ENCODE measurements at regions not wholly inside any gene's neighbourhood (a gene's known extent, or its start where the extent isn't known, plus 50 kb on each side); places are given as distances from the start of the nearest gene placed in this dataset.

- Histone ChIP-seq H2AFZ (ENCODE audit: low read length) (no peak overlapping the region), H4K20me1 (ENCODE audit: insufficient read depth, low read length) (no peaks in the 10 kb centered on the region), H3K4me1 (ENCODE audit: low read length) (no peaks in the 10 kb centered on the region), H3K79me2 (ENCODE audit: low read length) (no peaks in the 10 kb centered on the region), H3K36me3 (replicated peaks; ENCODE audit: insufficient read depth, low read length) (no peaks in the 10 kb centered on the region), H3K9ac (ENCODE audit: low read length) (no peak overlapping the region), H3K9me3 (replicated peaks; ENCODE audit: insufficient read depth, low read length) (no peaks in the 10 kb centered on the region), H3K27ac (ENCODE audit: low read length) (no peak overlapping the region), H3K4me2 (ENCODE audit: low read depth, low read length) (no peak overlapping the region), H3F3A (ENCODE audit: insufficient read depth, low read length) (no peaks in the 10 kb centered on the region), H3K27me3 (replicated peaks; ENCODE audit: insufficient read depth, low read length) (peaks cover 8% of the 10 kb centered on the region), H3K4me3 (ENCODE audit: low read length) (no peak overlapping the region), H3K9me2 (replicated peaks; ENCODE audit: insufficient read depth, low read length) (no peaks in the 10 kb centered on the region)
- TF ChIP-seq EZH2 (optimal IDR thresholded peaks at IDR 0.05; ENCODE audit: low read depth, low read length), result no peak
- no peak for TF ChIP-seq CTCF (IDR thresholded peaks at IDR 0.05; ENCODE audit: low read length)
- no peak for DNase-seq
Measured at GRCh38 chr7:12475362-12476063, 71.8 kb upstream of the VWDE start.

- H3K4me1 ChIP-seq (ENCODE audit: low read length), result peaks cover 15% of the 10 kb centered on the region
- no peak overlapping the region for H3K27ac ChIP-seq (ENCODE audit: low read length)
- H3K9me3 ChIP-seq (replicated peaks; ENCODE audit: insufficient read depth, low read length), result no peaks in the 10 kb centered on the region
- DNase-seq, result no peak
- peaks cover 11% of the 10 kb centered on the region for H3K27me3 ChIP-seq (replicated peaks; ENCODE audit: insufficient read depth, low read length)
- no peak overlapping the region for H3K9ac ChIP-seq (ENCODE audit: low read length)
- peaks cover 8% of the 10 kb centered on the region; the same call in 1 of the 2 replicates for H3F3A ChIP-seq (ENCODE audit: insufficient read depth, low read length)
- no peak overlapping the region for H3K4me2 ChIP-seq (ENCODE audit: low read depth, low read length)
- TF ChIP-seq EZH2phosphoT487 (IDR thresholded peaks at IDR 0.05; ENCODE audit: low read length), result no peak
- no peaks in the 10 kb centered on the region for H3K9me2 ChIP-seq (replicated peaks; ENCODE audit: insufficient read depth, low read length)
- no peak overlapping the region for H3K4me3 ChIP-seq (ENCODE audit: low read length)
- no peaks in the 10 kb centered on the region for H4K20me1 ChIP-seq (ENCODE audit: insufficient read depth, low read length)
- no peaks in the 10 kb centered on the region for H3K36me3 ChIP-seq (replicated peaks; ENCODE audit: insufficient read depth, low read length)
- no peak overlapping the region for H2AFZ ChIP-seq (ENCODE audit: low read length)
- no peaks in the 10 kb centered on the region for H3K79me2 ChIP-seq (ENCODE audit: low read length)
Measured at GRCh38 chr7:12477620-12478019, 74.0 kb upstream of the VWDE start.

- Histone ChIP-seq H4K20me1 (ENCODE audit: insufficient read depth, low read length) (no peaks in the 10 kb centered on the region), H3K36me3 (replicated peaks; ENCODE audit: insufficient read depth, low read length) (no peaks in the 10 kb centered on the region), H3K9me2 (replicated peaks; ENCODE audit: insufficient read depth, low read length) (no peaks in the 10 kb centered on the region), H3K4me1 (ENCODE audit: low read length) (peaks cover 18% of the 10 kb centered on the region), H3K4me2 (ENCODE audit: low read depth, low read length) (peak overlapping the region; percentile 74), H3K27ac (ENCODE audit: low read length) (no peak overlapping the region; the same call in 1 of the 2 replicates), H2AFZ (ENCODE audit: low read length) (no peak overlapping the region), H3K4me3 (ENCODE audit: low read length) (peak overlapping the region; percentile 17; the same call in 1 of the 2 replicates), H3F3A (ENCODE audit: insufficient read depth, low read length) (peaks cover 8% of the 10 kb centered on the region; the same call in 1 of the 2 replicates), H3K79me2 (ENCODE audit: low read length) (no peaks in the 10 kb centered on the region), H3K9me3 (replicated peaks; ENCODE audit: insufficient read depth, low read length) (no peaks in the 10 kb centered on the region), H3K27me3 (replicated peaks; ENCODE audit: insufficient read depth, low read length) (peaks cover 19% of the 10 kb centered on the region), H3K9ac (ENCODE audit: low read length) (no peak overlapping the region)
- DNase-seq, result peak; percentile 81
- TF ChIP-seq CTCF (IDR thresholded peaks at IDR 0.05; ENCODE audit: low read length) (no peak), EZH2phosphoT487 (IDR thresholded peaks at IDR 0.05; ENCODE audit: low read length) (no peak; the same call in 1 of the 2 replicates), EZH2 (optimal IDR thresholded peaks at IDR 0.05; ENCODE audit: low read depth, low read length) (no peak)
Measured at GRCh38 chr7:12481722-12482121, 78.1 kb upstream of the VWDE start.

GRCh38 chr7:12485845-12486244 lies 82.2 kb upstream of the VWDE start:
- Histone ChIP-seq H3K4me2 (ENCODE audit: low read depth, low read length) (no peak overlapping the region), H2AFZ (ENCODE audit: low read length) (no peak overlapping the region), H3K27ac (ENCODE audit: low read length) (no peak overlapping the region), H3F3A (ENCODE audit: insufficient read depth, low read length) (peaks cover 8% of the 10 kb centered on the region; the same call in 1 of the 2 replicates), H3K4me3 (ENCODE audit: low read length) (no peak overlapping the region), H3K9ac (ENCODE audit: low read length) (no peak overlapping the region), H3K36me3 (replicated peaks; ENCODE audit: insufficient read depth, low read length) (no peaks in the 10 kb centered on the region), H4K20me1 (ENCODE audit: insufficient read depth, low read length) (no peaks in the 10 kb centered on the region), H3K4me1 (ENCODE audit: low read length) (peaks cover 18% of the 10 kb centered on the region), H3K79me2 (ENCODE audit: low read length) (no peaks in the 10 kb centered on the region), H3K9me3 (replicated peaks; ENCODE audit: insufficient read depth, low read length) (no peaks in the 10 kb centered on the region), H3K9me2 (replicated peaks; ENCODE audit: insufficient read depth, low read length) (no peaks in the 10 kb centered on the region), H3K27me3 (replicated peaks; ENCODE audit: insufficient read depth, low read length) (peaks cover 10% of the 10 kb centered on the region)
- TF ChIP-seq EZH2phosphoT487 (IDR thresholded peaks at IDR 0.05; ENCODE audit: low read length) (no peak), CTCF (IDR thresholded peaks at IDR 0.05; ENCODE audit: low read length) (no peak), EZH2 (optimal IDR thresholded peaks at IDR 0.05; ENCODE audit: low read depth, low read length) (no peak)
- no peak for DNase-seq

Data from MM.1S (cell line).